Keratinocyte (primary cell): ENCODE measurements at regions not wholly inside any gene's neighbourhood (a gene's known extent, or its start where the extent isn't known, plus 50 kb on each side); places are given as distances from the start of the nearest gene placed in this dataset.

Experiments used
- DNase-seq: peaks from one replicate; pipeline ENCODE4 v3.0.0-alpha.2; 2011; ENCODE audit warnings: low read depth, missing footprints, low spot score
- FAIRE-seq: peaks from 2 replicates; lab custom pipeline; 2011; peaks lifted over from hg19 to GRCh38; lab: Jason Lieb, UNC
- H2AFZ ChIP-seq: 2 replicates; pipeline ENCODE4 v1.6.0; 2012; ENCODE audit warnings: low read length, control low read depth, inconsistent platforms; ENCODE audit not compliant: control insufficient read depth
- H3K27ac ChIP-seq: 2 replicates; pipeline ENCODE4 v1.5.1; 2011; ENCODE audit warnings: low read length; ENCODE audit not compliant: control insufficient read depth, insufficient read depth
- H3K27me3 ChIP-seq: 3 replicates; pipeline ENCODE4 v1.6.0; 2011; ENCODE audit warnings: low read length; ENCODE audit not compliant: control insufficient read depth, insufficient read depth; ENCODE audit errors: extremely low read depth
- H3K36me3 ChIP-seq, 2 experiments: 2 replicates in 1 of 2; 3 replicates in 1 of 2; pipeline ENCODE4 v1.5.1; 2011; ENCODE audit warnings: low read length in 2 of 2, mild to moderate bottlenecking in 1 of 2; ENCODE audit not compliant: control insufficient read depth in 2 of 2, insufficient read depth in 2 of 2; ENCODE audit errors: extremely low read depth in 1 of 2
- H3K4me1 ChIP-seq: 3 replicates; pipeline ENCODE4 v1.5.1; 2011; ENCODE audit warnings: low read length; ENCODE audit not compliant: control insufficient read depth, insufficient read depth; ENCODE audit errors: extremely low read depth
- H3K4me2 ChIP-seq: 3 replicates; pipeline ENCODE4 v1.6.0; 2011; ENCODE audit warnings: low read depth, low read length; ENCODE audit not compliant: control insufficient read depth, insufficient read depth; ENCODE audit errors: extremely low read depth
- H3K4me3 ChIP-seq, 3 experiments: fragments of 200-600 bp in 1 of 3; sonication (generic) in 1 of 3; 2 replicates in 2 of 3; 3 replicates in 1 of 3; pipeline ENCODE4 v1.5.1; 2011 to 2016; ENCODE audit warnings: low read length in 3 of 3, mild to moderate bottlenecking in 3 of 3, control low read depth in 2 of 3, inconsistent platforms in 1 of 3, low read depth in 1 of 3, mixed read lengths in 1 of 3, mixed run types in 1 of 3, moderate library complexity in 1 of 3; ENCODE audit not compliant: control insufficient read depth in 2 of 3, insufficient read depth in 2 of 3; ENCODE audit errors: extremely low read depth in 1 of 3
- H3K79me2 ChIP-seq: 2 replicates; pipeline ENCODE4 v1.6.0; 2012; ENCODE audit warnings: low read length; ENCODE audit not compliant: control insufficient read depth, insufficient read depth
- H3K9ac ChIP-seq: 3 replicates; pipeline ENCODE4 v1.6.0; 2011; ENCODE audit warnings: low read length; ENCODE audit not compliant: control insufficient read depth, insufficient read depth; ENCODE audit errors: extremely low read depth
- H3K9me1 ChIP-seq: 3 replicates; pipeline ENCODE4 v1.6.0; 2011; ENCODE audit warnings: low read length; ENCODE audit not compliant: control insufficient read depth, insufficient read depth; ENCODE audit errors: extremely low read depth
- H3K9me3 ChIP-seq: 2 replicates; pipeline ENCODE4 v1.5.1; 2012; ENCODE audit warnings: low read depth, low read length; ENCODE audit not compliant: control insufficient read depth
- H4K20me1 ChIP-seq: 3 replicates; pipeline ENCODE4 v1.6.0; 2011; ENCODE audit warnings: low read length; ENCODE audit not compliant: control insufficient read depth, insufficient read depth; ENCODE audit errors: extremely low read depth
- EZH2 ChIP-seq: IDR thresholded peaks from one replicate; pipeline ENCODE4 v1.6.1; 2012; ENCODE audit warnings: inconsistent platforms, mild to moderate bottlenecking, low read length, moderate library complexity
- dilution Hi-C: fragments of 300-500 bp; cut with MboI; formaldehyde crosslinking; loops from one replicate; pipeline ENCODE4 v1.7.0; 2020; ENCODE audit warnings: low sequenced_read_pairs; ENCODE audit not compliant: extremely low pct_ligation_motif_present
- TF ChIP-seq, protein P1 (sequence below), 3 experiments: IDR thresholded peaks in 1 of 3; conservative IDR thresholded peaks in 1 of 3; optimal IDR thresholded peaks in 1 of 3; 2 replicates in 2 of 3; 3 replicates in 1 of 3; pipeline versions ENCODE3 to v1.5.1; 2011; ENCODE audit warnings: low read length in 3 of 3, mild to moderate bottlenecking in 3 of 3, moderate library complexity in 2 of 3, control low read depth in 1 of 3, inconsistent platforms in 1 of 3; ENCODE audit not compliant: insufficient read depth in 2 of 3; ENCODE audit errors: extremely low read depth in 1 of 3

- Histone ChIP-seq H4K20me1 (no peaks in the 10 kb centered on the region), H2AFZ (no peak overlapping the region), H3K4me3 (no peak overlapping the region), H3K27ac (no peak overlapping the region), H3K27me3 (no peaks in the 10 kb centered on the region), H3K9me1 (no peaks in the 10 kb centered on the region), H3K79me2 (no peaks in the 10 kb centered on the region), H3K4me2 (no peak overlapping the region), H3K9me3 (no peaks in the 10 kb centered on the region), H3K4me1 (no peaks in the 10 kb centered on the region), H3K36me3 (no peaks in the 10 kb centered on the region), H3K9ac (no peak overlapping the region)
- FAIRE-seq (no peak), DNase-seq (no peak)
- TF ChIP-seq, protein P1, sequence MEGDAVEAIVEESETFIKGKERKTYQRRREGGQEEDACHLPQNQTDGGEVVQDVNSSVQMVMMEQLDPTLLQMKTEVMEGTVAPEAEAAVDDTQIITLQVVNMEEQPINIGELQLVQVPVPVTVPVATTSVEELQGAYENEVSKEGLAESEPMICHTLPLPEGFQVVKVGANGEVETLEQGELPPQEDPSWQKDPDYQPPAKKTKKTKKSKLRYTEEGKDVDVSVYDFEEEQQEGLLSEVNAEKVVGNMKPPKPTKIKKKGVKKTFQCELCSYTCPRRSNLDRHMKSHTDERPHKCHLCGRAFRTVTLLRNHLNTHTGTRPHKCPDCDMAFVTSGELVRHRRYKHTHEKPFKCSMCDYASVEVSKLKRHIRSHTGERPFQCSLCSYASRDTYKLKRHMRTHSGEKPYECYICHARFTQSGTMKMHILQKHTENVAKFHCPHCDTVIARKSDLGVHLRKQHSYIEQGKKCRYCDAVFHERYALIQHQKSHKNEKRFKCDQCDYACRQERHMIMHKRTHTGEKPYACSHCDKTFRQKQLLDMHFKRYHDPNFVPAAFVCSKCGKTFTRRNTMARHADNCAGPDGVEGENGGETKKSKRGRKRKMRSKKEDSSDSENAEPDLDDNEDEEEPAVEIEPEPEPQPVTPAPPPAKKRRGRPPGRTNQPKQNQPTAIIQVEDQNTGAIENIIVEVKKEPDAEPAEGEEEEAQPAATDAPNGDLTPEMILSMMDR (optimal IDR thresholded peaks at IDR 0.05 in 1 of 3, IDR thresholded peaks at IDR 0.05 in 1 of 3, conservative IDR thresholded peaks at IDR 0.05 in 1 of 3; ENCODE audit: extremely low read depth in 1 of 3, insufficient read depth in 2 of 3, low read length in 3 of 3) = no peak
- TF ChIP-seq EZH2 = no peak
- dilution Hi-C loops = no loop called here
Measured at GRCh38 chr12:72135021-72135301, 137.2 kb upstream of the TRHDE start.

DNA sequence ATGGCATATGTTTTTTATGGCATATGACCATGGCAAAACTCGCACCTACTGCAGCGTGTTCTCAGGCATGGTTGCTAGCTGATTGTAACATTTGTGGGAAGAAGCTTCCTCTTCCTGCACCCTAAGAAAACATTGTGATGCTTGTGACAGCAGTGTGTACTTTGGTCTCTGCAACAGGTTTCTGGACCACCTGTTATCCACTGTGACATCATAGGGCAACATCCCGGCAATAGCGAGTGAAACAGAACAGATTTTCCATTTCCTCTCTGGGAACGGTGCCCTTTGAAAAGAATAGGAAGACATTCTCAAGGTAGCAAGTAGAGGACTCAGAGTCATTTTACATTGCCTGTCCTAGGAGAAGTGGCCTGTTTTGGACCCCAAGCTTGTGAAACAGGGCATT, 135.4 kb upstream of the TRHDE start:
- no peak for FAIRE-seq
- H3K79me2 ChIP-seq = no peaks in the 10 kb centered on the region
- H3K4me3 ChIP-seq = no peak overlapping the region
- no peaks in the 10 kb centered on the region for H3K4me1 ChIP-seq
- H3K27ac ChIP-seq = no peak overlapping the region
- dilution Hi-C loops = no loop called here
- DNase-seq = no peak
- no peak overlapping the region for H3K4me2 ChIP-seq
- H3K9ac ChIP-seq = no peak overlapping the region
- H3K9me3 ChIP-seq = no peaks in the 10 kb centered on the region
- no peaks in the 10 kb centered on the region for H3K9me1 ChIP-seq
- H4K20me1 ChIP-seq = no peaks in the 10 kb centered on the region
- TF ChIP-seq EZH2 = no peak
- TF ChIP-seq, protein P1 (optimal IDR thresholded peaks at IDR 0.05 in 1 of 3, IDR thresholded peaks at IDR 0.05 in 1 of 3, conservative IDR thresholded peaks at IDR 0.05 in 1 of 3; ENCODE audit: extremely low read depth in 1 of 3, insufficient read depth in 2 of 3, low read length in 3 of 3) = no peak
- H3K27me3 ChIP-seq = no peaks in the 10 kb centered on the region
- H3K36me3 ChIP-seq = no peaks in the 10 kb centered on the region
- H2AFZ ChIP-seq = no peak overlapping the region
